ENCODE measurements at regions not wholly inside any gene's neighbourhood (a gene's known extent, or its start where the extent isn't known, plus 50 kb on each side); places are given as distances from the start of the nearest gene placed in this dataset.

DNA sequence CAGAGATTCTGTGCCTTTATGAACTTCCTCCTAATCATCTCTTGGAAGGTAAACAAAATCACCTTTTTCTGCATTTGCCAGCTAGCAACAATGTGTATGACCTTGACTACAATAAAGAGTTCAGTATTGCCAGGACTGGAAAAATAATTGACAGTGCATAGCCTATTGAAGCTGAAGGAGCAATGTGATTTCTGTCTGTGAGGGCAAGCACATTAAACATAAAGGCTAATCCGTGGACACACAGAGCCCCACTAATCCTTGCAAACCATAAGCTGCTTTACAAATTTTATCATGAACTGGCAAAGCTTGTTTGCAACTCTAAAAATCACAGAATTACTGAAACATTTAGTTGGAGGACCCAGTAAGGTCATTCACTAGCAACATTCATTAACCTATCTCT, 563.8 kb downstream of the PYDC2 start:
- no peak for TF ChIP-seq POLR2A (IDR thresholded peaks at IDR 0.05)
- TF ChIP-seq, protein P1, sequence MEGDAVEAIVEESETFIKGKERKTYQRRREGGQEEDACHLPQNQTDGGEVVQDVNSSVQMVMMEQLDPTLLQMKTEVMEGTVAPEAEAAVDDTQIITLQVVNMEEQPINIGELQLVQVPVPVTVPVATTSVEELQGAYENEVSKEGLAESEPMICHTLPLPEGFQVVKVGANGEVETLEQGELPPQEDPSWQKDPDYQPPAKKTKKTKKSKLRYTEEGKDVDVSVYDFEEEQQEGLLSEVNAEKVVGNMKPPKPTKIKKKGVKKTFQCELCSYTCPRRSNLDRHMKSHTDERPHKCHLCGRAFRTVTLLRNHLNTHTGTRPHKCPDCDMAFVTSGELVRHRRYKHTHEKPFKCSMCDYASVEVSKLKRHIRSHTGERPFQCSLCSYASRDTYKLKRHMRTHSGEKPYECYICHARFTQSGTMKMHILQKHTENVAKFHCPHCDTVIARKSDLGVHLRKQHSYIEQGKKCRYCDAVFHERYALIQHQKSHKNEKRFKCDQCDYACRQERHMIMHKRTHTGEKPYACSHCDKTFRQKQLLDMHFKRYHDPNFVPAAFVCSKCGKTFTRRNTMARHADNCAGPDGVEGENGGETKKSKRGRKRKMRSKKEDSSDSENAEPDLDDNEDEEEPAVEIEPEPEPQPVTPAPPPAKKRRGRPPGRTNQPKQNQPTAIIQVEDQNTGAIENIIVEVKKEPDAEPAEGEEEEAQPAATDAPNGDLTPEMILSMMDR (IDR thresholded peaks at IDR 0.05), result no peak

All from adrenal gland (tissue), 5 donors.